Mesendoderm (in vitro differentiated cells): ENCODE measurements at regions not wholly inside any gene's neighbourhood (a gene's known extent, or its start where the extent isn't known, plus 50 kb on each side); places are given as distances from the start of the nearest gene placed in this dataset.
A peak's percentile ranks its signal among the peaks of the same experiment; 100 is the strongest.

Experiments used
- DNase-seq: peaks from one replicate; pipeline ENCODE4 v3.0.0; 2013
- H2AK5ac ChIP-seq: 2 replicates; pipeline ENCODE4 v1.6.1; 2013; ENCODE audit warnings: low read length, inconsistent platforms
- H2BK120ac ChIP-seq: 2 replicates; pipeline ENCODE4 v1.6.1; 2013; ENCODE audit warnings: low read depth, mild to moderate bottlenecking, low read length, moderate library complexity, mixed read lengths
- H2BK15ac ChIP-seq: replicated peaks from 2 replicates; pipeline ENCODE4 v1.6.1; 2013; ENCODE audit warnings: low read depth, mild to moderate bottlenecking, moderate library complexity
- H2BK5ac ChIP-seq: 2 replicates; pipeline ENCODE4 v1.6.1; 2013; ENCODE audit warnings: low read length, inconsistent platforms
- H3K18ac ChIP-seq: 2 replicates; pipeline ENCODE4 v1.6.1; 2013; ENCODE audit warnings: mild to moderate bottlenecking, low read length, mixed read lengths
- H3K23ac ChIP-seq: one replicate; pipeline ENCODE4 v1.6.1; 2013; ENCODE audit warnings: low read length
- H3K27ac ChIP-seq: 2 replicates; pipeline ENCODE4 v1.5.1; 2013; ENCODE audit warnings: low read depth, mild to moderate bottlenecking, inconsistent platforms, low read length, moderate library complexity
- H3K27me3 ChIP-seq: 2 replicates; pipeline ENCODE4 v1.6.1; 2013; ENCODE audit warnings: low read length, control low read depth, mild to moderate bottlenecking, inconsistent platforms; ENCODE audit not compliant: insufficient read depth, poor library complexity
- H3K36me3 ChIP-seq: 2 replicates; pipeline ENCODE4 v1.6.1; 2013; ENCODE audit warnings: low read length, inconsistent platforms; ENCODE audit not compliant: control insufficient read depth, insufficient read depth
- H3K4ac ChIP-seq: one replicate; pipeline ENCODE4 v1.6.1; 2013; ENCODE audit warnings: low read depth, mild to moderate bottlenecking, low read length, moderate library complexity
- H3K4me1 ChIP-seq: 2 replicates; pipeline ENCODE4 v1.6.1; 2013; ENCODE audit warnings: low read depth, low read length, inconsistent platforms; ENCODE audit not compliant: control insufficient read depth
- H3K4me2 ChIP-seq: 2 replicates; pipeline ENCODE4 v1.6.1; 2013; ENCODE audit warnings: low read length
- H3K4me3 ChIP-seq: 2 replicates; pipeline ENCODE4 v1.5.1; 2013; ENCODE audit warnings: mild to moderate bottlenecking, low read length
- H3K56ac ChIP-seq: one replicate; pipeline ENCODE4 v1.6.1; 2013; ENCODE audit warnings: low read length
- H3K79me1 ChIP-seq: 2 replicates; pipeline ENCODE4 v1.6.1; 2013; ENCODE audit warnings: low read length, inconsistent platforms
- H3K79me2 ChIP-seq: 2 replicates; pipeline ENCODE4 v1.6.1; 2013; ENCODE audit warnings: mild to moderate bottlenecking, low read length; ENCODE audit not compliant: control insufficient read depth, insufficient read depth
- H3K9ac ChIP-seq: 2 replicates; pipeline ENCODE4 v1.6.1; 2013; ENCODE audit warnings: low read length, inconsistent platforms
- H4K5ac ChIP-seq: one replicate; pipeline ENCODE4 v1.6.1; 2013; ENCODE audit warnings: low read length
- H4K8ac ChIP-seq: one replicate; pipeline ENCODE4 v1.6.1; 2013; ENCODE audit warnings: low read depth, mild to moderate bottlenecking, control low read depth, low read length, moderate library complexity
- WGBS: extraction: QIAGEN DNeasy Blood & Tissue Kit; methylation state at CpG from one replicate; pipeline ENCODE4 v1.1.7; 2013; ENCODE audit warnings: low lambda C conversion rate, missing lambda C conversion rate; ENCODE audit not compliant: insufficient coverage; ENCODE audit errors: extremely low coverage; 5-methylcytosine and 5-hydroxymethylcytosine counted together

DNA sequence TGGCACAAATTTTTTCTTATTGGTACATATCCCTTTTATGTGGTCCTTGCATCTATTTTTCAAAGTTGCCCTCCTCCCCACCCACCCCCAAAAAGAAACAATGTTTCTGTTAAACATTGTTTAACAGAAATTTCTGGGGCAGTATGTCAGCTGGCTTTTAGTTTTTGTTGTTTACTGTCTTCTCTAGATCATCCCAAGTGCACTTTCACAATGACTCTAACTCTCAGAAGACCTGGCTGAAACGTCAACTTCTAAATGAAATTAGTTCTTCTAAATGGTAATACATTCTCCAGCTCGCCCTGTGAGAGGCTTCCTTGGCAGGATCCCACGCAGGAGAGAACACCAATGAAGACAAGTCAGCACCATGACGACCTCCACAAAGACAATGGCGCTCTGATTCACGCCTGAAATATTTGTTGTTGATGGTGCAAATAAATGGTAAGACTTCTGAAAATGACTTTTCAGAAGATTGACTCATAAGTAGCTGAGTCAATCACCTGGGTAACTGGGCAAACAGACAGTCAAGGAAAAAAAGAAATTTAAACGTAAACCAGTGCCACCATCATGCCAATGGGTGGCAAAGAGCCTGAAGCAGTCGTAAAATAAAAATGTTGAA is 293.7 kb downstream of the FZD1 start:
- Histone ChIP-seq H2BK120ac (no peak overlapping the region), H4K8ac (no peak overlapping the region), H2AK5ac (no peak overlapping the region), H2BK5ac (no peak overlapping the region), H3K4ac (no peak overlapping the region), H3K4me1 (peaks cover 6% of the 10 kb centered on the region), H3K9ac (no peak overlapping the region), H3K18ac (no peak overlapping the region), H2BK15ac (peak overlapping the region; percentile 5), H3K4me2 (no peak overlapping the region), H4K5ac (no peak overlapping the region), H3K79me1 (no peaks in the 10 kb centered on the region), H3K56ac (no peak overlapping the region), H3K4me3 (no peak overlapping the region), H3K79me2 (no peaks in the 10 kb centered on the region), H3K27me3 (no peaks in the 10 kb centered on the region), H3K36me3 (no peaks in the 10 kb centered on the region), H3K27ac (no peak overlapping the region), H3K23ac (no peak overlapping the region)
- WGBS = no CpG with 5 or more reads among the region's 8 CpGs
- DNase-seq = no peak

DNA sequence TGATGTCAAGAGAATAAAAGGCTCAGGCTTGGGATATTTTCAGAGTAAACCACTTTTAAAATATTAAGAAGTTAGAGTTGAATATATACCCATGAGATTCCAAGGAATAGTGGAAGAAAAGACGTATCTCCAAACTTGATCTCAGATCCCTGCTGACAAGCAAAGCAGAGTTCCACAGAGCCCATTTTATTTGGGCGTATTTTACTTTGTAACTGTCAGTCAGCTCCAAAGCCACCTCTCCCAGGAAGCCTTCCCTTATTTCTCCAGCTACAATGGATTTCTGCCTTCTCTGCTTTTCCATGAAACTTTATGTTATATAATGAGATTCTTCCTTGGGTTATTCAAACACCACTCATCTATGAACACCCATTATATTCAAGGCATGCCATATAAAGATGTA is 295.7 kb downstream of the FZD1 start:
- no peaks in the 10 kb centered on the region for H3K79me1 ChIP-seq
- no peak overlapping the region for H3K4me3 ChIP-seq
- no peaks in the 10 kb centered on the region for H3K36me3 ChIP-seq
- no peak overlapping the region for H3K4me2 ChIP-seq
- no peak overlapping the region for H3K56ac ChIP-seq
- no peak overlapping the region for H3K4ac ChIP-seq
- no peak for DNase-seq
- peaks cover 3% of the 10 kb centered on the region for H3K4me1 ChIP-seq
- H3K27me3 ChIP-seq = no peaks in the 10 kb centered on the region
- no peak overlapping the region for H4K8ac ChIP-seq
- H3K18ac ChIP-seq = no peak overlapping the region
- no peak overlapping the region for H2BK5ac ChIP-seq
- no CpG with 5 or more reads among the region's 2 CpGs for WGBS
- H3K9ac ChIP-seq = no peak overlapping the region
- H3K23ac ChIP-seq = no peak overlapping the region
- H2BK120ac ChIP-seq = no peak overlapping the region
- H2BK15ac ChIP-seq = no peak overlapping the region
- H4K5ac ChIP-seq = no peak overlapping the region
- H3K27ac ChIP-seq = no peak overlapping the region
- no peaks in the 10 kb centered on the region for H3K79me2 ChIP-seq
- H2AK5ac ChIP-seq = no peak overlapping the region

DNA sequence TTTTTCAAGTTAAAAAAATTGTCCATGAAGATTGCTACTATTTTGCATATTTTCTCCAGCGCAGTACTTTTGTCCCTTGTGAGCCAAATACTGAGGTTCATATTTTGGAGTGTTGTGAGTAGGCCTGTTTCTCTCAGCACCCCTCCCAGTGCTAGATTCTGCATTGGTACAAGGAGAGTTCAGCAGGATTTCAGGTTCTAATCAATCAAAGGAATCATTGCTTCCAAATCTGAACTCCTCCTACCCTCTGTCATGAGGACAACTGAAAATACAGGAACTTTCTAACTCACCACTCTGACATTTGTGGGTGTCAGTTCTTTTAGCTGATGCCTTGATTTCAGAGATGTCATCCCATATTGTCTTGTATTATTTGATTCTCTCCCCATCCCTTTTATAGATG is 299.9 kb downstream of the FZD1 start:
- H3K4ac ChIP-seq = no peak overlapping the region
- no peaks in the 10 kb centered on the region for H3K79me1 ChIP-seq
- WGBS = no CpG with 5 or more reads among the region's 1 CpG
- H4K5ac ChIP-seq = no peak overlapping the region
- H3K23ac ChIP-seq = no peak overlapping the region
- no peaks in the 10 kb centered on the region for H3K27me3 ChIP-seq
- no peak overlapping the region for H2BK5ac ChIP-seq
- no peak overlapping the region for H3K27ac ChIP-seq
- H2BK120ac ChIP-seq = no peak overlapping the region
- no peak overlapping the region for H2BK15ac ChIP-seq
- no peak overlapping the region for H3K9ac ChIP-seq
- H3K36me3 ChIP-seq = no peaks in the 10 kb centered on the region
- no peaks in the 10 kb centered on the region for H3K79me2 ChIP-seq
- no peak overlapping the region for H2AK5ac ChIP-seq
- H3K4me1 ChIP-seq = no peaks in the 10 kb centered on the region
- H3K4me3 ChIP-seq = no peak overlapping the region
- no peak overlapping the region for H3K18ac ChIP-seq
- no peak for DNase-seq
- no peak overlapping the region for H3K56ac ChIP-seq
- no peak overlapping the region for H4K8ac ChIP-seq
- no peak overlapping the region for H3K4me2 ChIP-seq

DNA sequence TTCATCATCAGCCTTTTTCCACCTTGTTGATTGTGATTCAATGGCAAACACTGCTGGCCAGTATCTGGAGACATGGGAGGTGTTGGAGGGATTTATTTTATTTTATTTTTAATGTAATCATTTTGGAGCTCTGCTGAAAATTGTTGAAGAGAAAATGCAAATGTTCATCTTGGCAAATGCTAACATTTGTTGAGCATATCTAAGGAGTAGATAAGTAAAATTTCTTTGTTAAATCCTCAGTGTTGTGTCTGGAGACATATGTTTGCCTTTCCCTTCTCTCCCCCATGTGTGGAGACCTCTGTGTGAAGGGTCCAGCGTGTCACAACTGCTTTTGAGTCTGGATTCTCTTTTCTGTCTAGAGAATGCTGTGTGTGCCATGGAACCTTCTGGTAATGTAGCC is 300.3 kb downstream of the FZD1 start:
- H4K8ac ChIP-seq = no peak overlapping the region
- H2BK15ac ChIP-seq = no peak overlapping the region
- no peak overlapping the region for H2BK120ac ChIP-seq
- H3K4me2 ChIP-seq = no peak overlapping the region
- no peaks in the 10 kb centered on the region for H3K79me2 ChIP-seq
- H3K36me3 ChIP-seq = no peaks in the 10 kb centered on the region
- no peak overlapping the region for H3K56ac ChIP-seq
- H2BK5ac ChIP-seq = no peak overlapping the region
- WGBS = no CpG with 5 or more reads among the region's 1 CpG
- H3K27ac ChIP-seq = no peak overlapping the region
- H3K4ac ChIP-seq = no peak overlapping the region
- no peak overlapping the region for H3K9ac ChIP-seq
- no peaks in the 10 kb centered on the region for H3K27me3 ChIP-seq
- no peaks in the 10 kb centered on the region for H3K79me1 ChIP-seq
- H2AK5ac ChIP-seq = no peak overlapping the region
- no peak for DNase-seq
- H3K23ac ChIP-seq = no peak overlapping the region
- no peaks in the 10 kb centered on the region for H3K4me1 ChIP-seq
- no peak overlapping the region for H4K5ac ChIP-seq
- no peak overlapping the region for H3K18ac ChIP-seq
- no peak overlapping the region for H3K4me3 ChIP-seq

DNA sequence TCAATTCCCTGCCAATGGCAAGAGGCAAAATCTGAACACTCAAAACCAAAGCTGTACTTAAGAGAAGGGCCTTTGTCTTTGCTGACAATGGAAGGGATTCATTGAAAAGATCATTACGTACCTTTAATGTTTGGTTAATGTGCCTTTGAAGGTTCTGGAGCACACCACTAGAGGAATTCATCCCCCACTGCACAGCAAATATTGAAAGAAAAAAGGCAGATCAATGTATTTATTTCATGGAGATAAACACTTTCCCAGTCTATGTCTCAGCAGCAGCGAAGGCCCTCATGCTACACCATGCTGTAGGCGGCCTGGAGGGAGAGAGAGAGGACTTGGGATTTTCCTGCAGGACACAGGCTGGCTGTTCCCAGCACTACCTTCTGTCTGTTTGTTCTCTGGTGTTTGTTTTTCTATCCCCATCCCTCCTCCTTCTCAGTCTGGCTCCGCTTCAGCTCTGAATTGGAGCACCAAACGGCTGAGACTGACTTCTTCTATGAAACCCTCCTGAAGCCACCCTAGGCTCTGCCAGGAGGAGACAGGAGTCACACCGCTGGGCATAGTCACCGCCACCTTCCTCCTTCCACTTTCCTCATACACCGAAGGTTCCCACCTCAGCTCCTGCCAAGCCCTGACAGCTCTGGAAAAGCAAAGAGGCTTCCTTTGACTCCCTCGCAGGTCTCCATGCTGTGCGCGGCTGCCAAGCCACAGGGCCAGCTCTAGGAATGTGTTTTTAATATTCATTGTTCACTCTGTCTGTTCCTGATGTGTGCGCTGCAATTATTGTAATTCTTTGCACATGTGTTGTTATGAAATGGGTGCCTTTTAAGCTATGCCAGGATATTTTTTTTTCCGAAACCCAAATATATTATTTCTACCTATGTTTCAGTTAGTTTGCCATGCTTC is 301.5 kb downstream of the FZD1 start:
- no peak overlapping the region for H3K4me2 ChIP-seq
- H3K4ac ChIP-seq = no peak overlapping the region
- H3K4me1 ChIP-seq = no peaks in the 10 kb centered on the region
- no peak overlapping the region for H2AK5ac ChIP-seq
- no peak overlapping the region for H4K5ac ChIP-seq
- no peak overlapping the region for H2BK5ac ChIP-seq
- no peak overlapping the region for H2BK15ac ChIP-seq
- H3K9ac ChIP-seq = no peak overlapping the region
- no peaks in the 10 kb centered on the region for H3K79me2 ChIP-seq
- H3K56ac ChIP-seq = no peak overlapping the region
- no peak overlapping the region for H4K8ac ChIP-seq
- H3K36me3 ChIP-seq = no peaks in the 10 kb centered on the region
- no peak overlapping the region for H3K18ac ChIP-seq
- H3K27me3 ChIP-seq = no peaks in the 10 kb centered on the region
- no peak overlapping the region for H3K4me3 ChIP-seq
- H3K27ac ChIP-seq = no peak overlapping the region
- no peak overlapping the region for H3K23ac ChIP-seq
- H2BK120ac ChIP-seq = no peak overlapping the region
- no CpG with 5 or more reads among the region's 13 CpGs for WGBS
- no peaks in the 10 kb centered on the region for H3K79me1 ChIP-seq
- DNase-seq = no peak
